OCI-LY7 (cell line): ENCODE measurements at regions not wholly inside any gene's neighbourhood (a gene's known extent, or its start where the extent isn't known, plus 50 kb on each side); places are given as distances from the start of the nearest gene placed in this dataset.

Source experiments
- BruUV-seq: library from RNA; stranded (reverse); fragments of 400-500 nt; replicated peaks from 2 replicates; lab custom pipeline; 2021; lab: Mats Ljungman, UMichigan
- CTCF ChIA-PET: fragments of 300-600 bp; sonication (Branson Sonifier 250); formaldehyde crosslinking; loops from one replicate; lab custom pipeline; 2022; ENCODE audit warnings: antibody characterized with exemption; ENCODE audit not compliant: unreplicated experiment; lab: Charles Lee
- POLR2A ChIA-PET: fragments of 300-600 bp; sonication (Branson Sonifier 250); formaldehyde crosslinking; loops from one replicate; lab custom pipeline; 2022; ENCODE audit warnings: antibody characterized with exemption; lab: Charles Lee
- DNase-seq: peaks from one replicate; pipeline ENCODE4 v3.0.0-alpha.2; 2015; ENCODE audit warnings: low spot score
- H2AFZ ChIP-seq: fragments of 200-600 bp; sonication (generic), shearing (Covaris generic); 2 replicates; pipeline ENCODE4 v1.6.1; 2014; ENCODE audit warnings: mild to moderate bottlenecking, antibody characterized with exemption, low read length, moderate library complexity
- H3K27ac ChIP-seq: fragments of 200-600 bp; sonication (generic); 2 replicates; pipeline ENCODE4 v1.5.1; 2014; ENCODE audit warnings: mixed run types, low read depth, mild to moderate bottlenecking, moderate library complexity, low read length, inconsistent platforms; ENCODE audit not compliant: poor library complexity, severe bottlenecking
- H3K36me3 ChIP-seq: fragments of 200-600 bp; sonication (generic); 2 replicates; pipeline ENCODE4 v1.6.1; 2014; ENCODE audit warnings: mild to moderate bottlenecking, antibody characterized with exemption, low read length, moderate library complexity, mixed read lengths; ENCODE audit not compliant: insufficient read depth
- H3K4me1 ChIP-seq: fragments of 200-600 bp; sonication (generic); 2 replicates; pipeline ENCODE4 v1.5.1; 2014; ENCODE audit warnings: mild to moderate bottlenecking, low read length; ENCODE audit not compliant: insufficient read depth, poor library complexity, severe bottlenecking
- H3K4me2 ChIP-seq: fragments of 200-600 bp; sonication (generic); 2 replicates; pipeline ENCODE4 v1.6.1; 2014; ENCODE audit warnings: mild to moderate bottlenecking, low read length
- H3K4me3 ChIP-seq: fragments of 200-600 bp; sonication (generic); 2 replicates; pipeline ENCODE4 v1.5.1; 2014; ENCODE audit warnings: mild to moderate bottlenecking, low read depth, low read length; ENCODE audit not compliant: poor library complexity, severe bottlenecking
- H3K79me2 ChIP-seq: fragments of 200-600 bp; sonication (generic); 2 replicates; pipeline ENCODE4 v1.6.1; 2016; ENCODE audit warnings: low read depth, mild to moderate bottlenecking, low read length, moderate library complexity, mixed read lengths; ENCODE audit not compliant: insufficient read depth
- H3K9me2 ChIP-seq: fragments of 200-600 bp; sonication (generic); 2 replicates; pipeline ENCODE4 v1.6.1; 2016; ENCODE audit warnings: mild to moderate bottlenecking, low read length, mixed read lengths; ENCODE audit not compliant: insufficient read depth
- H3K9me3 ChIP-seq: fragments of 200-600 bp; sonication (generic); 2 replicates; pipeline ENCODE4 v1.6.1; 2014; ENCODE audit warnings: mild to moderate bottlenecking, mixed run types, low read length, mixed read lengths
- H4K20me1 ChIP-seq: fragments of 200-600 bp; sonication (generic); 2 replicates; pipeline ENCODE4 v1.6.1; 2014; ENCODE audit warnings: mild to moderate bottlenecking, antibody characterized with exemption, low read length, moderate library complexity, mixed read lengths; ENCODE audit not compliant: insufficient read depth
- EZH2phosphoT487 ChIP-seq: fragments of 200-600 bp; sonication (generic); IDR thresholded peaks from 2 replicates; pipeline ENCODE4 v1.6.1; 2018; ENCODE audit warnings: low read depth, borderline replicate concordance, mild to moderate bottlenecking, mixed run types, antibody characterized with exemption, low read length, moderate library complexity, mixed read lengths
- intact Hi-C: fragments of 100-400 bp; cut with micrococcal nuclease; formaldehyde crosslinking; loops from one replicate; pipeline ENCODE4 v1.10.0; 2022; ENCODE audit not compliant: unreplicated experiment
- TF ChIP-seq, protein P1 (sequence below): fragments of 200-600 bp; sonication (generic); conservative IDR thresholded peaks from 2 replicates; pipeline ENCODE4 v1.5.1; 2014; ENCODE audit warnings: mild to moderate bottlenecking, antibody characterized with exemption, low read length, moderate library complexity, mixed read lengths

DNA sequence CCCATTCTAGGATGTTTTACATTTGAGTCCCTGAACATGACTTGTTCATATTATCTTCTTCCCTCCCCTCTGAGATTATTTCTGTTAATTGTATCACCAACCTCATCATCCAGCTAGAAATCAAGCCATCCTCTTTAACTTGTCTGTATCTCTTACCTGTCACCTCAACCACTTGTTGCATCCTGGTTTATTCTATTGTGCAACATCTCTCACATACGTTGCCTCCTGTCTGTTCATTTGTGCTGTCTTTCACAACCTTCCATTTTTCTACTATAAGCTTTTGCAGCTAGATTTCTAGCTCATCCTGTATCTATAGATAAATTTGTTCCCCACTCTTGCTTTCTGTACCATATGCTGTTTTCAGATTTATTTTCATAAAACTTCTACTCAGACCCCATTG, 183.7 kb downstream of the MCHR2 start:
- Histone ChIP-seq H3K4me2 (no peak overlapping the region), H3K36me3 (no peaks in the 10 kb centered on the region), H3K4me3 (no peak overlapping the region), H3K4me1 (no peaks in the 10 kb centered on the region), H3K9me3 (no peaks in the 10 kb centered on the region), H2AFZ (no peak overlapping the region), H4K20me1 (no peaks in the 10 kb centered on the region), H3K79me2 (no peaks in the 10 kb centered on the region), H3K9me2 (no peaks in the 10 kb centered on the region), H3K27ac (no peak overlapping the region)
- CTCF ChIA-PET, result no interaction called here
- POLR2A ChIA-PET, result interaction anchor here (0.5 kb wide), 1 partner anchor 115 kb away, joined by 3 read pairs; no protein-coding TSS in a partner anchor
- intact Hi-C loops, result no loop called here
- no peak for DNase-seq
- BruUV-seq, result no TSS peak
- no peak for TF ChIP-seq EZH2phosphoT487
- TF ChIP-seq, protein P1, sequence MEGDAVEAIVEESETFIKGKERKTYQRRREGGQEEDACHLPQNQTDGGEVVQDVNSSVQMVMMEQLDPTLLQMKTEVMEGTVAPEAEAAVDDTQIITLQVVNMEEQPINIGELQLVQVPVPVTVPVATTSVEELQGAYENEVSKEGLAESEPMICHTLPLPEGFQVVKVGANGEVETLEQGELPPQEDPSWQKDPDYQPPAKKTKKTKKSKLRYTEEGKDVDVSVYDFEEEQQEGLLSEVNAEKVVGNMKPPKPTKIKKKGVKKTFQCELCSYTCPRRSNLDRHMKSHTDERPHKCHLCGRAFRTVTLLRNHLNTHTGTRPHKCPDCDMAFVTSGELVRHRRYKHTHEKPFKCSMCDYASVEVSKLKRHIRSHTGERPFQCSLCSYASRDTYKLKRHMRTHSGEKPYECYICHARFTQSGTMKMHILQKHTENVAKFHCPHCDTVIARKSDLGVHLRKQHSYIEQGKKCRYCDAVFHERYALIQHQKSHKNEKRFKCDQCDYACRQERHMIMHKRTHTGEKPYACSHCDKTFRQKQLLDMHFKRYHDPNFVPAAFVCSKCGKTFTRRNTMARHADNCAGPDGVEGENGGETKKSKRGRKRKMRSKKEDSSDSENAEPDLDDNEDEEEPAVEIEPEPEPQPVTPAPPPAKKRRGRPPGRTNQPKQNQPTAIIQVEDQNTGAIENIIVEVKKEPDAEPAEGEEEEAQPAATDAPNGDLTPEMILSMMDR, result no peak

DNA sequence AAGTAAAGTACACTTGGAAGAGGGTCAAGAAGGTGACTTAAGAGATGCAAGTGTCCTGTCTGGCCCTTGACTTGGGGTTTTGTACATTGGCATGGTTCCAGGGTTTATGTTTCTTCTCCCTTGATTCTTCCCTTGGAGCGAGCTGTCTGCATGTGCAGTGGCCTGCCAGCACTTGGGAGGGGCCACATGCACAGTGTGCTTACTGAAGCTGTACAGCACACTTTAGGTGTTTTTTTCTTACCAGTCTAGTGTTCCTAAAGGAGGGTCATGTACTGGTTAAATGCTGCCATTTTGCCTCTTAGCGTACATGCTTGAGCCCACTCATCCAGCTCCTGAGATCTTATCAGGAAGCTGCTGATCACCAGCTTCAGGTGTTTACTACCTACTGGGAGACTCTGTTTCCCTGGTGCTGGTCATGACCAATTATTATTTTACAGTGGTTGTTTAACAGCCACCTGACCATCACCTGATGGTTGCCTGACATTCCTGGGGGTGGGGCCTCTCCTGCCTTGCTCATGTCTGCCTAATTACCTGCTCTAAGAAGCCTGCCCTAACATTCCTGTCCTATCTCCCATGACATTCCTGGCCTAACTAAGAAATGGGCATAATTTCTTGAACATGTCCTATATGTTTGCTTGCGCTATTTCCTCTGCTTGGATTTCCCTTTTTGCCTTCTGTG, 182.9 kb downstream of the MCHR2 start:
- Histone ChIP-seq H3K4me1 (no peaks in the 10 kb centered on the region), H3K9me3 (no peaks in the 10 kb centered on the region), H2AFZ (no peak overlapping the region), H3K27ac (no peak overlapping the region), H3K9me2 (no peaks in the 10 kb centered on the region), H4K20me1 (no peaks in the 10 kb centered on the region), H3K79me2 (no peaks in the 10 kb centered on the region), H3K4me2 (no peak overlapping the region), H3K36me3 (no peaks in the 10 kb centered on the region), H3K4me3 (no peak overlapping the region)
- intact Hi-C loops, result no loop called here
- DNase-seq, result no peak
- CTCF ChIA-PET, result no interaction called here
- POLR2A ChIA-PET, result interaction anchor here (0.7 kb wide), 1 partner anchor 760 kb away, joined by 3 read pairs; no protein-coding TSS in a partner anchor
- no TSS peak for BruUV-seq
- TF ChIP-seq, protein P1, result no peak
- TF ChIP-seq EZH2phosphoT487, result no peak

GRCh38 chr6:99811636-99812035, 182.4 kb downstream of the MCHR2 start:
- Histone ChIP-seq H3K4me1 (no peaks in the 10 kb centered on the region), H4K20me1 (no peaks in the 10 kb centered on the region), H3K4me3 (no peak overlapping the region), H3K9me3 (no peaks in the 10 kb centered on the region), H3K4me2 (no peak overlapping the region), H3K9me2 (no peaks in the 10 kb centered on the region), H3K27ac (no peak overlapping the region), H3K79me2 (no peaks in the 10 kb centered on the region), H3K36me3 (no peaks in the 10 kb centered on the region), H2AFZ (no peak overlapping the region)
- BruUV-seq, result no TSS peak
- intact Hi-C loops, result no loop called here
- DNase-seq, result no peak
- POLR2A ChIA-PET, result interaction anchor here (0.7 kb wide), 1 partner anchor 760 kb away, joined by 3 read pairs; no protein-coding TSS in a partner anchor
- CTCF ChIA-PET, result no interaction called here
- no peak for TF ChIP-seq EZH2phosphoT487
- TF ChIP-seq, protein P1, result no peak
